CD4-positive, alpha-beta T cell (primary cell): ENCODE measurements at regions not wholly inside any gene's neighbourhood (a gene's known extent, or its start where the extent isn't known, plus 50 kb on each side); places are given as distances from the start of the nearest gene placed in this dataset.

Experiments
- ATAC-seq: fragments of 200-7000 bp; cut with Tn5 transposase; one replicate; pipeline ENCODE4 v1.10.0; 2022; ENCODE audit warnings: mild to moderate bottlenecking; ENCODE audit not compliant: poor library complexity
- CTCF ChIA-PET: fragments of 350-600 bp; sonication (Branson Sonifier 250); formaldehyde crosslinking; loops from one replicate; lab custom pipeline; 2021; ENCODE audit warnings: antibody characterized with exemption, inconsistent platforms; lab: Charles Lee
- POLR2A ChIA-PET: fragments of 350-600 bp; sonication (Branson Sonifier 250); formaldehyde crosslinking; loops from one replicate; lab custom pipeline; 2021; ENCODE audit warnings: antibody characterized with exemption, inconsistent platforms; lab: Charles Lee
- DNase-seq, 14 experiments: peaks; one replicate each; pipeline ENCODE4 v3.0.0-alpha.2; 2013 to 2020; ENCODE audit warnings: mixed read lengths in 2 of 14
- H3K27ac ChIP-seq, 2 donors: one replicate each; pipeline versions ENCODE4 v1.5.1 to v1.7.0; 2013; ENCODE audit warnings: low read length in 2 of 2, low read depth in 1 of 2, mild to moderate bottlenecking in 1 of 2
- H3K27me3 ChIP-seq, 2 experiments: 1 replicate in 1 of 2; 2 replicates in 1 of 2; pipeline versions ENCODE4 v1.6.1 to v1.7.0; 2013; ENCODE audit warnings: low read length in 2 of 2, control low read depth in 1 of 2, mild to moderate bottlenecking in 1 of 2, moderate library complexity in 1 of 2; ENCODE audit not compliant: insufficient read depth in 2 of 2, control insufficient read depth in 1 of 2
- H3K36me3 ChIP-seq: one replicate; pipeline ENCODE4 v1.6.1; 2013; ENCODE audit warnings: low read length, control low read depth; ENCODE audit not compliant: insufficient read depth
- H3K4me1 ChIP-seq: one replicate; pipeline ENCODE4 v1.6.1; 2013; ENCODE audit warnings: low read length, control low read depth; ENCODE audit not compliant: insufficient read depth
- H3K4me3 ChIP-seq: one replicate; pipeline ENCODE4 v1.5.1; 2013; ENCODE audit warnings: mild to moderate bottlenecking, low read length, moderate library complexity
- H3K9me3 ChIP-seq, 2 experiments: 1 replicate in 1 of 2; 2 replicates in 1 of 2; pipeline versions ENCODE4 v1.6.1 to v1.7.0; 2013; ENCODE audit warnings: low read length in 2 of 2, mild to moderate bottlenecking in 2 of 2, control low read depth in 1 of 2, moderate library complexity in 1 of 2; ENCODE audit not compliant: control insufficient read depth in 1 of 2, insufficient read depth in 1 of 2
- H3K27ac Mint-ChIP-seq: one replicate; pipeline ENCODE4 v1.8.0; 2020; ENCODE audit warnings: mixed read lengths
- H3K27me3 Mint-ChIP-seq: one replicate; pipeline ENCODE4 v1.8.0; 2021; ENCODE audit warnings: mixed read lengths
- H3K36me3 Mint-ChIP-seq: one replicate; pipeline ENCODE4 v1.8.0; 2021; ENCODE audit warnings: low read depth, mixed read lengths
- H3K4me1 Mint-ChIP-seq: one replicate; pipeline ENCODE4 v1.8.0; 2021; ENCODE audit warnings: low read depth, mixed read lengths
- H3K4me3 Mint-ChIP-seq: one replicate; pipeline ENCODE4 v1.8.0; 2020; ENCODE audit warnings: mild to moderate bottlenecking, mixed read lengths
- H3K9me3 Mint-ChIP-seq: one replicate; pipeline ENCODE4 v1.8.0; 2020; ENCODE audit warnings: mixed read lengths
- CTCF ChIP-seq: fragments of 200-600 bp; IDR thresholded peaks from one replicate; pipeline ENCODE4 v1.8.0; 2022; ENCODE audit warnings: antibody characterized with exemption, mild to moderate bottlenecking
- intact Hi-C, 2 experiments: fragments of 100-400 bp; cut with DNase I in 1 of 2; cut with micrococcal nuclease in 1 of 2; formaldehyde crosslinking; loops; one replicate each; pipeline versions ENCODE4 v1.15.1 to v1.9.0; 2023 to 2025; cut with DNase I, micrococcal nuclease

- Histone ChIP-seq H3K4me1 (no peaks in the 10 kb centered on the region), H3K36me3 (no peaks in the 10 kb centered on the region), H3K27ac (no peak overlapping the region), H3K9me3 (no peaks in the 10 kb centered on the region), H3K4me3 (no peak overlapping the region), H3K27me3 (no peaks in the 10 kb centered on the region)
- ChIA-PET POLR2A (no interaction called here), CTCF (no interaction called here)
- H3K36me3 Mint-ChIP-seq, result no peaks in the 10 kb centered on the region
- ATAC-seq (no peak), DNase-seq (no peak)
- no peak overlapping the region for H3K27ac Mint-ChIP-seq
- H3K4me1 Mint-ChIP-seq, result no peaks in the 10 kb centered on the region
- no peak overlapping the region for H3K4me3 Mint-ChIP-seq
- no peak for TF ChIP-seq CTCF
- H3K27me3 Mint-ChIP-seq, result no peaks in the 10 kb centered on the region
- peaks cover 10% of the 10 kb centered on the region for H3K9me3 Mint-ChIP-seq
- intact Hi-C loops, result no loop called here
These were observed 573.5 kb downstream of the BCKDHB start for GRCh38 chr6:80679992-80680391.

- H3K27me3 ChIP-seq, result no peaks in the 10 kb centered on the region
- intact Hi-C loops, result no loop called here
- H3K27ac ChIP-seq, result no peak overlapping the region
- POLR2A ChIA-PET, result no interaction called here
- CTCF ChIA-PET, result no interaction called here
- no peaks in the 10 kb centered on the region for H3K36me3 ChIP-seq
- no peaks in the 10 kb centered on the region for H3K4me1 Mint-ChIP-seq
- H3K9me3 Mint-ChIP-seq, result peaks cover 4% of the 10 kb centered on the region
- ATAC-seq (no peak), DNase-seq (no peak)
- no peaks in the 10 kb centered on the region for H3K9me3 ChIP-seq
- no peak overlapping the region for H3K4me3 Mint-ChIP-seq
- no peak overlapping the region for H3K27ac Mint-ChIP-seq
- no peaks in the 10 kb centered on the region for H3K4me1 ChIP-seq
- no peak overlapping the region for H3K4me3 ChIP-seq
- H3K27me3 Mint-ChIP-seq, result no peaks in the 10 kb centered on the region
- H3K36me3 Mint-ChIP-seq, result no peaks in the 10 kb centered on the region
- no peak for TF ChIP-seq CTCF
These were observed 569.9 kb downstream of the BCKDHB start for GRCh38 chr6:80676386-80676785.

GRCh38 chr6:80674669-80675068 lies 568.2 kb downstream of the BCKDHB start:
- no peaks in the 10 kb centered on the region for H3K4me1 Mint-ChIP-seq
- no peak for TF ChIP-seq CTCF
- Histone ChIP-seq H3K4me3 (no peak overlapping the region), H3K27me3 (no peaks in the 10 kb centered on the region), H3K4me1 (no peaks in the 10 kb centered on the region), H3K27ac (no peak overlapping the region), H3K36me3 (no peaks in the 10 kb centered on the region), H3K9me3 (no peaks in the 10 kb centered on the region)
- no peak for ATAC-seq
- no peaks in the 10 kb centered on the region for H3K27me3 Mint-ChIP-seq
- DNase-seq, result no peak
- H3K4me3 Mint-ChIP-seq, result no peak overlapping the region
- no peak overlapping the region for H3K27ac Mint-ChIP-seq
- H3K9me3 Mint-ChIP-seq, result peaks cover 4% of the 10 kb centered on the region
- intact Hi-C loops, result no loop called here
- CTCF ChIA-PET, result no interaction called here
- POLR2A ChIA-PET, result no interaction called here
- H3K36me3 Mint-ChIP-seq, result no peaks in the 10 kb centered on the region
